ENCODE measurements at regions not wholly inside any gene's neighbourhood (a gene's known extent, or its start where the extent isn't known, plus 50 kb on each side); places are given as distances from the start of the nearest gene placed in this dataset.
"Not testable (repeated sequence)": the region's sequence is repeated elsewhere in the genome, so short reads cannot be mapped to it uniquely, and the experiment has no call there.

GRCh38 chr2:205868053-205868452, 185.8 kb downstream of the NRP2 start:
- ATAC-seq, result no peak
- peaks cover 53% of the 10 kb centered on the region for H3K27me3 Mint-ChIP-seq
- H3K27ac Mint-ChIP-seq, result no peak overlapping the region
- no peak for DNase-seq
- no peak overlapping the region for H3K4me3 Mint-ChIP-seq
- peaks cover 3% of the 10 kb centered on the region for H3K4me1 Mint-ChIP-seq
- H3K9me3 ChIP-seq (ENCODE audit: control insufficient read depth, low read length, poor library complexity, severe bottlenecking), result no peaks in the 10 kb centered on the region
- no peaks in the 10 kb centered on the region for H3K36me3 Mint-ChIP-seq (ENCODE audit: low read depth)

DNA sequence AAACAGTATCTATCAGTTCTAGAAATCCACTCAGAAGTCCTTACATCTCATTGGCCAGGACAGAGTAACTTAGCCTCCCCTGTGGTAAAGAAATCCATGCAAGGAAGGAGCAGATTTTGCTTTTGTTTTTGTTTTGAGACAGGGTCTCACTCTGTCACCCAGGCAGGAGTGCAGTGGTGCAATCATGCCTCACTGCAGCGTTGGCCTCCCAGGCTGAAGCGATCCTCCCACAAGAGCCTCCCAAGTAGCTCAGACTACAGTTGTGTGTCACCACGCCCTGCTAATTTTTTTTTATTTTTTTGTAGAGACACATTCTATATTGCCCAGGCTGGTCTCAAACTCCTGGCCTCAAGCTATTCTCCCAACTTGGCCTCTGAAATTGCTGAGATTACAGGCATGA, 185.1 kb downstream of the NRP2 start:
- Mint-ChIP-seq H3K27me3 (peaks cover 56% of the 10 kb centered on the region), H3K36me3 (ENCODE audit: low read depth) (no peaks in the 10 kb centered on the region), H3K27ac (no peak overlapping the region), H3K4me3 (no peak overlapping the region), H3K4me1 (peaks cover 3% of the 10 kb centered on the region)
- ATAC-seq (no peak), DNase-seq (no peak)
- no peaks in the 10 kb centered on the region for H3K9me3 ChIP-seq (ENCODE audit: control insufficient read depth, low read length, poor library complexity, severe bottlenecking)

GRCh38 chr2:205865905-205866441, 183.7 kb downstream of the NRP2 start:
- Mint-ChIP-seq H3K36me3 (ENCODE audit: low read depth) (no peaks in the 10 kb centered on the region), H3K27ac (no peak overlapping the region), H3K4me1 (peaks cover 5% of the 10 kb centered on the region), H3K27me3 (peaks cover 50% of the 10 kb centered on the region), H3K4me3 (no peak overlapping the region)
- ATAC-seq (no peak), DNase-seq (no peak)
- no peaks in the 10 kb centered on the region for H3K9me3 ChIP-seq (ENCODE audit: control insufficient read depth, low read length, poor library complexity, severe bottlenecking)

- H3K4me1 Mint-ChIP-seq, result peaks cover 5% of the 10 kb centered on the region
Observed at GRCh38 chr2:205865056-205865455, 182.8 kb downstream of the NRP2 start.

GRCh38 chr2:205864491-205864890, 182.2 kb downstream of the NRP2 start:
- no peak overlapping the region for H3K27ac Mint-ChIP-seq

More at GRCh38 chr2:205865056-205865455, 182.8 kb downstream of the NRP2 start:
- H3K9me3 ChIP-seq (ENCODE audit: control insufficient read depth, low read length, poor library complexity, severe bottlenecking), result no peaks in the 10 kb centered on the region
- no peak overlapping the region for H3K27ac Mint-ChIP-seq
- ATAC-seq (no peak), DNase-seq (no peak)
- no peaks in the 10 kb centered on the region for H3K36me3 Mint-ChIP-seq (ENCODE audit: low read depth)
- no peak overlapping the region for H3K4me3 Mint-ChIP-seq
- peaks cover 52% of the 10 kb centered on the region for H3K27me3 Mint-ChIP-seq

GRCh38 chr2:205862761-205863160, 180.5 kb downstream of the NRP2 start:
- H3K27me3 Mint-ChIP-seq, result peaks cover 55% of the 10 kb centered on the region
- not testable (repeated sequence) for H3K27ac Mint-ChIP-seq; H3K36me3 Mint-ChIP-seq (ENCODE audit: low read depth); ATAC-seq; H3K4me1 Mint-ChIP-seq; H3K4me3 Mint-ChIP-seq; DNase-seq; H3K9me3 ChIP-seq (ENCODE audit: control insufficient read depth, low read length, poor library complexity, severe bottlenecking)

More at GRCh38 chr2:205864491-205864890, 182.2 kb downstream of the NRP2 start:
- Mint-ChIP-seq H3K36me3 (ENCODE audit: low read depth) (no peaks in the 10 kb centered on the region), H3K4me1 (peaks cover 5% of the 10 kb centered on the region), H3K4me3 (no peak overlapping the region), H3K27me3 (peaks cover 53% of the 10 kb centered on the region)
- ATAC-seq (no peak), DNase-seq (no peak)
- H3K9me3 ChIP-seq (ENCODE audit: control insufficient read depth, low read length, poor library complexity, severe bottlenecking), result no peaks in the 10 kb centered on the region

DNA sequence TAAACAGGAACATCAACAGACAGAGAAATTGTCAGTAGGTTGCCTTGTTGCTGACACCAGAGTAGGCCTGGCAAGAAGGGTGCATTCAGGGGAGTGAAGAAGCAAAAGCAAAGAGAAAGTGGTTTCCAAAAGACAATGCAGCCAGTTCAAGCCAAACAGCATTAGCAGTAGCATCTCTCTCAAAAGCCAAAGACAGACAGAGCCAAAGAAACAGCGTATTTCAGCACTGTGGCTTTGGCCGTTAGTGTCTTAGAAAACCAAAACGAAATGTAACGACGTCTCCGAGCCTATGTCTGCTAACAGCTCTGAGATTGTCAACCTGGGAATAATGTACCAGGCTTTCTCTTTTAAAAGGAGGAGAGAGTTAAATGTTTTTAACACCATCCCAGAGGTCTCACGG, 178.6 kb downstream of the NRP2 start:
- H3K9me3 ChIP-seq (ENCODE audit: control insufficient read depth, low read length, poor library complexity, severe bottlenecking), result no peaks in the 10 kb centered on the region
- Mint-ChIP-seq H3K4me1 (peaks cover 2% of the 10 kb centered on the region), H3K27ac (no peak overlapping the region), H3K36me3 (ENCODE audit: low read depth) (no peaks in the 10 kb centered on the region), H3K4me3 (no peak overlapping the region), H3K27me3 (peaks cover 61% of the 10 kb centered on the region)
- ATAC-seq, result no peak
- no peak for DNase-seq

DNA sequence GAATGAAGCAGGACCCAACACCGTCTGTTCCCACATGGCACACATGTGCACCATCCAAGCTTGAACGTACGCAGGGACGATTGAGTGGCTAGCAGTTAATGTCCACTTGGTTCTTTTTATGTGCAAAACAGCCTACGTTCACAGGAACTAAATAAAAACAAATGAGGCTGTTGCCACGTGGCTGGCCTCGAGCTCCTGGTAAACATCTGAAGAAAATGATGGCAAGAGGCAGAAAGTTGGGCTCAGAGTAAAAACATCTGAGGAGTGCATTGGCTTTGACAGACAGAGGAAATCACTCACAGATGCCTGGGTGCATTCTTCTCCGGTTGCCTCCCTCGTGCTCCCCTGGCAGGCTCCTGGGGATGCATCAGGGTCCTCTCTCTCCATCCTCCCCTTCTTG, 177.9 kb downstream of the NRP2 start:
- H3K9me3 ChIP-seq (ENCODE audit: control insufficient read depth, low read length, poor library complexity, severe bottlenecking), result no peaks in the 10 kb centered on the region
- no peak for DNase-seq
- Mint-ChIP-seq H3K36me3 (ENCODE audit: low read depth) (no peaks in the 10 kb centered on the region), H3K4me1 (peaks cover 2% of the 10 kb centered on the region), H3K27me3 (peaks cover 60% of the 10 kb centered on the region), H3K4me3 (no peak overlapping the region), H3K27ac (no peak overlapping the region)
- ATAC-seq, result no peak

DNA sequence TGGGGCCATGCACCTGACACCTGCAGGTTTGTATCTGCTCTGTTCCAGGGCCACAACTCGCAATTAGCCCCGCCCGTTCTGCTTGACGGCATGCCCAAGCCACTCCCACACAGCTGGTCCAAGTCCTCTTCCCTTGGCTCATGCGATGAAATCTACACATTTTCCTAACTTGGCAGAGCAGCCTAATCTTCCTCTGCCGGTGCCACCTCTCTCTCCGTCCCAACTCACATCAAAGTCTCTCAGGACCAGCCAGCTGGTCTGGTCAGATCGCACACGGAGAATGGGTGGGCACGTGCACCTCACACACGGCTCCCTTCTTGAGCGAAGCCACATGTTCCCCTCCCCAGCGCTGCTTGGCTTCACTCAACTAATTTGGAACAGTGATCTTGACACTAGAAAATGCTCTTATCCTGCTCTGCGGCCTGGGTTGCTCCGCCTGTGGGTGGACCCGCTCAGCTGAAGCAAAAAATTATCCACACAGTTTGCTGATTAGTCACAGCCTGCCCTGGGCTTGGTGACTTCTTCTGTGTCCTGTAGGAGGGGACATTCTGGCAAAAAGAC, 176.7 kb downstream of the NRP2 start:
- Mint-ChIP-seq H3K4me1 (peaks cover 2% of the 10 kb centered on the region), H3K27ac (no peak overlapping the region), H3K27me3 (peaks cover 55% of the 10 kb centered on the region), H3K36me3 (ENCODE audit: low read depth) (no peaks in the 10 kb centered on the region), H3K4me3 (no peak overlapping the region)
- ATAC-seq (no peak), DNase-seq (no peak)
- H3K9me3 ChIP-seq (ENCODE audit: control insufficient read depth, low read length, poor library complexity, severe bottlenecking), result no peaks in the 10 kb centered on the region

- ATAC-seq, result no peak
- H3K36me3 Mint-ChIP-seq (ENCODE audit: low read depth), result no peaks in the 10 kb centered on the region
- DNase-seq, result no peak
- H3K4me3 Mint-ChIP-seq, result no peak overlapping the region
- H3K9me3 ChIP-seq (ENCODE audit: control insufficient read depth, low read length, poor library complexity, severe bottlenecking), result no peaks in the 10 kb centered on the region
- H3K27ac Mint-ChIP-seq, result no peak overlapping the region
- peaks cover 55% of the 10 kb centered on the region for H3K27me3 Mint-ChIP-seq
- peaks cover 2% of the 10 kb centered on the region for H3K4me1 Mint-ChIP-seq
Observed at GRCh38 chr2:205858275-205858674, 176.0 kb downstream of the NRP2 start.

GRCh38 chr2:205857520-205858237, 175.4 kb downstream of the NRP2 start:
- no peak overlapping the region for H3K4me3 Mint-ChIP-seq
- no peaks in the 10 kb centered on the region for H3K9me3 ChIP-seq (ENCODE audit: control insufficient read depth, low read length, poor library complexity, severe bottlenecking)
- no peaks in the 10 kb centered on the region for H3K36me3 Mint-ChIP-seq (ENCODE audit: low read depth)
- peaks cover 55% of the 10 kb centered on the region for H3K27me3 Mint-ChIP-seq
- DNase-seq, result no peak
- ATAC-seq, result no peak
- peaks cover 2% of the 10 kb centered on the region for H3K4me1 Mint-ChIP-seq
- H3K27ac Mint-ChIP-seq, result no peak overlapping the region

DNA sequence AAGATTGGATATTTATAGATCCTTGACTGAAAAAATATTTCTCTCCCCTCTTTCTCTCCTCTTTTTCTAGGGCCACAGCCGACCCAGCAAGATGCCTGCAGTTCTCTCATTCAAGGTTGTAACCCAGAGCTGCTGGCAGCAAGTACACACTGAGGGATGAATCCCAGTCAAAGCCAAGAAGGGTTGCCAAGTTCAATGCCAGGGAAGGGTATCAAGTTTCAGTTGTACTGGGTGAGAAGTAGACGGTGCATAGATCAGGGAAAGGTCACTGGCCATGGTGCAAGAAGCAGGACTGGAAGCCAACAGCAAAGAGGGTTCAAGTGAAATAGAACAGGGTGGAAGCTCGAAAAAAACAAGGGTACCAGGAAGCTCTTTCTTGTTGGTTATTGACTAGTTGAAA, 170.2 kb downstream of the NRP2 start:
- DNase-seq (no peak), ATAC-seq (no peak)
- no peaks in the 10 kb centered on the region for H3K4me1 Mint-ChIP-seq
- no peaks in the 10 kb centered on the region for H3K9me3 ChIP-seq (ENCODE audit: control insufficient read depth, low read length, poor library complexity, severe bottlenecking)
- no peak overlapping the region for H3K27ac Mint-ChIP-seq
- no peaks in the 10 kb centered on the region for H3K36me3 Mint-ChIP-seq (ENCODE audit: low read depth)
- peaks cover 34% of the 10 kb centered on the region for H3K27me3 Mint-ChIP-seq
- H3K4me3 Mint-ChIP-seq, result no peak overlapping the region

GRCh38 chr2:205850611-205851010, 168.3 kb downstream of the NRP2 start:
- DNase-seq (no peak), ATAC-seq (no peak)
- Mint-ChIP-seq H3K27ac (no peak overlapping the region), H3K27me3 (peaks cover 31% of the 10 kb centered on the region), H3K36me3 (ENCODE audit: low read depth) (no peaks in the 10 kb centered on the region), H3K4me3 (no peak overlapping the region), H3K4me1 (no peaks in the 10 kb centered on the region)
- no peaks in the 10 kb centered on the region for H3K9me3 ChIP-seq (ENCODE audit: control insufficient read depth, low read length, poor library complexity, severe bottlenecking)

DNA sequence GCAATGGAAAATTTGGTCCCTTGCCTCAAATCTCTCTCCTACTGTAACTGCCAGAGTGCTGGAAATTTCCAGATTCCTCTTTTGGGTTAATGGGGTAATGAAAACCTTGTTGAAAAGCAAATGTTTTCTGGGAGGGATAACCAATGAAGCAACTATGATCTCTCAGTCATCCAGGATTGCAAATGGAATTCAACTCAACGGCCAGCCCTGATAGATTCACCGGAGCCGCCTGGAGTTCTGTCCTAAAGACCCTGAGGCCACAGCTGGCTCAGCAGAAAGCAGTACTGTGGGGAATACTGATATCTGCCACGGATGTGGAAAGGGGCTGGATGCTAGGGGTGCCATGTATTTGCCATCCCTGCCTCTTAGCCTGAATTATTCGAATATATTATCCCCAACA, 167.8 kb downstream of the NRP2 start:
- Mint-ChIP-seq H3K36me3 (ENCODE audit: low read depth) (no peaks in the 10 kb centered on the region), H3K4me3 (no peak overlapping the region), H3K27me3 (peaks cover 26% of the 10 kb centered on the region), H3K27ac (no peak overlapping the region), H3K4me1 (no peaks in the 10 kb centered on the region)
- DNase-seq, result no peak
- no peaks in the 10 kb centered on the region for H3K9me3 ChIP-seq (ENCODE audit: control insufficient read depth, low read length, poor library complexity, severe bottlenecking)
- no peak for ATAC-seq

Measured in T-helper 17 cell (primary cell).